Activated T-helper 9 cell treated with anti-CD3 and anti-CD28 coated beads, Interleukin-2, amount 50 U/mL, for 16 hours (primary cell): ENCODE measurements at regions not wholly inside any gene's neighbourhood (a gene's known extent, or its start where the extent isn't known, plus 50 kb on each side); places are given as distances from the start of the nearest gene placed in this dataset.

ENCODE experiments used
- DNase-seq: peaks from one replicate; pipeline ENCODE4 v3.0.0-alpha.2; 2020; ENCODE audit warnings: low read depth

DNA sequence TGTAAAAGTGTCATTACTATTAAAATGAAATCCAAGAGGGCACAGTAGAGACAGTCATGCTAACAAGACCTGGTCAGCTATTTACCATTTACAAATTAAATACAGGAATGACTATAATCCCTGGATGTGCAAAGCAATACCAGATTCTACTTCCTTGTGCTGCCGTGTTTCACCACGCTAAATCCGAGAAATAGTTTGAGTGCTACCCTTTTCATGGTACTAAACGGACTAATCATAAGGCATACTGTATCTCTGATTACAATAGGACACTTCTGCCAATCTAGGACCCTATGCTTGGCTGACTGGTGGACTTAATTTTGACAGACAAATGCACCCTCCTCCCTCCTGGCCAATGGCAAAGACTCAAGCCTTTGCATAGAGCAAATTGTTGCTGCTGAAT is 63.0 kb upstream of the NR2F2 start:
- no peak for DNase-seq

GRCh38 chr15:96268442-96269204 is 61.9 kb upstream of the NR2F2 start:
- no peak for DNase-seq

DNA sequence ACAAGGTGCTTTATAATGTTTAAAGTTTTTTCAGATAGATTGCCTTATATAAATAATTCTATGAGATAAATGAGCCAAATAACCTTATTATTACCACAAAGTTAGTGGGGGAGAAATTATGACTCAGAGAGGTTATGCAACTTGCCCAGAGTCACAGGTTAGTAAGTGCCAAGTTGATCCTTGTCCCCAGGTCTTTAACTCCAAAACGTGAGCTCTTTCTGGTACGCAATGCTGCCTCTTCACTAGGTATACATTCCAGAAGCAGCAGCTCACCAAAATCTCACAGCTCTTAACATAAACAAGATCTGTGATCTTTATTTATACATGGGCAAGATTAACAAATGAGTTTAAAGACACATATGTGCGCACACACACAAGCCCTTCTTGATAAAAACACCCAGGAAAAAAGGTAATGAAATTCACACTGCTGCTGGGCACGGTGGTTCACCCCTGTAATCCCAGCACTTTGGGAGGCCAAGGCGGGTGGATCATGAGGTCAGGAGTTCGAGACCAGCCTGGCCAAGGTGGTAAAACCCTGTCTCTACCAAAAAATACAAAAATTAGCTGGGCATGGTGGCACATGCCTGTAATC is 59.8 kb upstream of the NR2F2 start:
- no peak for DNase-seq

GRCh38 chr15:96272427-96272826 is 58.1 kb upstream of the NR2F2 start:
- DNase-seq, result no peak

DNA sequence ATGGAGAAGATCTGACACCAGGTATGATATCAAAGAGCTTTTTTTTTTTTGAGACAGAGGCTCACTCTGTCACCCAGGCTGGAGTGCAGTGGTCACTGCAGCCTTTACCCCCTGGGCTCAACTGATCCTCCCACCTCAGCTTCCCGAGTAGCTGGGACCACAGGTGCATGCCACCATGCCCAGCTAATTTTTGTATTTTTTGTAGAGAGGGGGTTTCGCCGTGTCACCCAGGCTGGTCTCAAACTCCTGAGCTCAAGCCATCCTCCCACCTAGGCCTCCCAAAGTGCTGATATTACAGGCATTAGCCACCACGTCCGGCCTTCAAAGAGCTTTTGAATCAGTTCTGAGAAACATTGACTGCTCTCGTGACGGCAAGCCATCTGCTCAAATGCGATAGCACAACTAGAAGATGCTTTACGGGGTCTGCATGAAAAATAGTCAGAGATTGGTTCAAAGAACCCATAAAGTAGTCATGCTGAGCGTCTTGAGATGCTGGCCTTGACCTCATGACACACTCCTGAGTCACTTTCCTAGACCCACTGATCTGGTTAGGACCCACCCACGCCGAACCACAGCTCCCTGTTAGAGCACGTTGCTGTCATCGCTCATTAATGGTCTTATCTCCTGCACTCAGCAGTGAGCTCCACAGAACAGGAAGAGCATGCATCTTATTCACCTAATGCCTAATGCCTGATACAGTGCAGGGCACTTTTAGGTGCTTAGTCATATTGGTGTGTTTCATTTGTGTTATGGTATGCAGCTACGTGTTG is 57.0 kb upstream of the NR2F2 start:
- no peak for DNase-seq

DNA sequence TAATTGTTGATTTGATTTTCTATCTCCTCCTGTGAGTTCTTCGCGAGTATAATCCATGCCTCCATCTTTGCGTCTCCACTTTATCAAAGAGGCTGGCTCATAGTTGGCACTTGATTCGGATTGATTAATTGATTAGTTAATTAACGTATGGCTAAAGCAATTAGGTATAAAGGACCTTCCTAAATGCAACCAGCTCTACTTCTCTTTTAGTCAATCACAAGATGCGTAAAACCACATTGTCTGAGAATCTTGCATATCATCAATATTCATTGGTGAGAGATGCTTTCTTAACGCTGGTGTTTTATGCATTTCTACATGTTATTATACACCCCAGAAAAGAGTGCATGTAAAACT is 56.4 kb upstream of the NR2F2 start:
- DNase-seq, result no peak

DNA sequence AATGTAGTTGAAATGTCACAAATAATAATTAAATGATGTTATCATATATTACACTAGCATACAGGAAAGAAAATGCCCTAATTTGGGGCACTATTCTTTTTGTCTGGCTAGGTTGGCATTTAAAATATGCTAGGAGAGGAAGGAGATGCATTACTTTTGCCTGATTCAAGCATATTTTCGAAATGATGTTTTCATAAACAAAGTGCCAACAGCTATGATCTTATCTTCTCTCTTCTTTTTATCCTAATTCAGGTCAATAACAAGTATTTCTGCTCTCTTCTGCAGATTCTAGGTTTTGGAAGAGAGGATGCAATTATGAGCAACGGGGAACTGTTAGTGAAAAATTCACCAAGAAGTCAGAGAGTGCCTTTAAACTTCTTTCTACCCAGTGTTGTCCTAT is 55.8 kb upstream of the NR2F2 start:
- DNase-seq, result no peak

DNA sequence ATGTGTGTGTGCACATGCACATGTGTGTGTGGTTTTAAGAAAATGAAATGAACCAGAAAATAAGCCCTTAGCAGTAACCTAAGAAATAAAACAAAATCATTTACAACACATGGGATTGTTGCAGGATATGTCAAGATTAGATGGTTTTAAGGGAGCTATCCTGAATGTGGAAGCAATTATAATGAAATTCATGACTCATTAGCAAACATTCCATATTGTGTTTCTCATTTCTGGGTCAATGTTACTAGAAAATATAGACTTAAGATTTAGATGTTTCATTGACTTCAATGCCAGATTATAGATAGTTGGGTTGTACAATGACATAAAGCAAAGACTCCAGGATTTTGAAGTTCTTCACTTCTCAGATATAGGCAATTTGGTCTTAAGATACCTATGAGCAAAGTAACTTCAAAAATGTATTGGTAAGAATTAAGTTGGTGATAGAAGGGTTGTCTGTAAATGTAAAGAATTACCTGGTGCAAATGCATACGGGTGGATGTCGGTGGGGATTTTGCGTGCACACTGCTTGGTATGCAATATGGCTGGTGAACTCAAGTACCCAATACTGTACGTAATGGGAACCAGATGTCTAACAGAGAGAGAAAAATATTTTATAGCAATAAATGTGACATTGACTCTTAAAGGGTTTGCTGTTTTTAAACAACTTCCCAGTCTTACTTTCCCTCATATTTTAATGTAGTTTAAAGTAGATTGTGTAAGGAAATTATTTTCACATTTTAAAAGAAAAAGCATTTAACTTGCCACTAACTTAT is 53.9 kb upstream of the NR2F2 start:
- no peak for DNase-seq
